Bone marrow (tissue), 2 donors: ENCODE measurements at regions not wholly inside any gene's neighbourhood (a gene's known extent, or its start where the extent isn't known, plus 50 kb on each side); places are given as distances from the start of the nearest gene placed in this dataset.
"Not testable (repeated sequence)": the region's sequence is repeated elsewhere in the genome, so short reads cannot be mapped to it uniquely, and the experiment has no call there.

Experiments
- DNase-seq, 2 donors: peaks; one replicate each; lab custom pipeline; 2025; lab: John Stamatoyannopoulos, UW

- DNase-seq, result no peak
Measured at GRCh38 chr5:67813877-67814539, 401.5 kb upstream of the PIK3R1 start.

DNA sequence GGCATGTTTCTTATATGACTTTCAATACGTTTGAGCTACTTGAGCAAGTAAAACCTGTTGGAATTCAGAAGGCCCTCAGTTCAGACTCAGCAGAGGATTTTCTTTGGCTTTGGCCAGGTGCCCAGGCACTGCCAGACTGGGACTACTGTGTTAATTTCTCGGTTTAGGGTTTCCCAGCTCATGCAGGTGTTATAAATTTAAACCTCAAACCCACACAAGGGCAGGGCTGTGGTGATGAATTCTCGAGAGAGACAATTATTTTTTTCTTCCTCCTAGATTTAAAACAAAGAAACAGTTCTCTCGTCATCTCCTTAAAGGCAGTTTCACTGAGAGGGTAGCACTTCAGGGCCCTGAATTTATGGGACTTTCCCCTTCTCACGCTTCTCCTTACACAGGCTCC lies 406.0 kb upstream of the PIK3R1 start:
- DNase-seq, result no peak

GRCh38 chr5:67808340-67808739 lies 407.2 kb upstream of the PIK3R1 start:
- DNase-seq, result no peak

DNA sequence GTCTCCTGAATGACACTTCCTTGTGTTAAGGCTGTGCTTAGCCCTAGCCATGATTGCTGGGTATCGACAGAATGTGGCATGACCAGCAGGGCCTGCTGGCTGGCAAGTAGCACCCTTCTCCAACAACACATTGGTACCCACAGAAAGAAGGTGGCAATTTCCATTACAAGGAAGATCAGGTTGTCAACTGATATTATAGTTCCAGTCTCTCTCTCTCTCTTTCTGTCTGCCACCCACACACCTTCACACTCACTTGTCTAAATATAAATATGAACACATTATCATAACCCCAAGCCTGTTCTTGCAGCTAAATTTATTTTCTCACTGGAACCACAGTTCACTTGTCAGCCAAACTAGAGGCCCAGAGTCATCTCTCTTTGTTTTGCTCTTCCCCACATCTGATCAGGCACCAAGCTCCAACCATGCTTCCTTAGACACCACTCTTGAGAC lies 408.1 kb upstream of the PIK3R1 start:
- DNase-seq, result no peak

DNA sequence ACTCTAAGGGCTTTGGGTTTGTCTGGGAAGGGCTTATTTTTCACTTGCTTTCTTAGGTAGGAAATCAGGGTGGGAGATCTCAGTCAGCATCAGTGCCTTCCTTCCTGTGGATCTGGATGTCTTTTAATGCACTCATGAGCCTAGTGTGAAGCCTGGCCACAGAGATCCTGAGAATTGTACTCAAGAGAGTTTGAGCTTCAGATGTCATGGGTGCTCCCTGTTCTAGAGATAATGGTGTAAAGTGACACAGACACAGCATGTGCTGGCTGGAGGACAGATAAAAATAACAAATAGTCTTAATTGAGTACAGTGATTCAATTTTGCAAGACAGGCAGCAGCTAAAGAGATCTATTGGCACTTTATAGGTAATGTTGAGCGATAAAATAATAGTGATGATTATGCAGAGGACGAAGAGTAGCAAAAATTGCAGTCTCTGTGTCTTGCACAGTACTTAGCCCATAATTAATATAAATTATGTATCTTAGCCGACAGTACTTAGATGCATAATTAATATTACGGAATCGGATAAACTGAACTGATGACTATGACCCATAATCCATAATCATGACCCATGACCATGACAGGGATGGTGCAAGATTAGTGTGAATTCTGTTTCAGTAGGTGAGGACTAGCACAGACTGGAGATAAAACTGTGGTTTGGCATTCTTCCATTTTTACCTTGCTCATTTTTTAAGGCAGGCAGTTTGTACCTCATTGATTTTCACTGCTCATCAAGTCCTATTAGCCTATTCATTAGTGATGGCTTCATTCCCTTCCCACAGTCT lies 408.7 kb upstream of the PIK3R1 start:
- no peak for DNase-seq

DNA sequence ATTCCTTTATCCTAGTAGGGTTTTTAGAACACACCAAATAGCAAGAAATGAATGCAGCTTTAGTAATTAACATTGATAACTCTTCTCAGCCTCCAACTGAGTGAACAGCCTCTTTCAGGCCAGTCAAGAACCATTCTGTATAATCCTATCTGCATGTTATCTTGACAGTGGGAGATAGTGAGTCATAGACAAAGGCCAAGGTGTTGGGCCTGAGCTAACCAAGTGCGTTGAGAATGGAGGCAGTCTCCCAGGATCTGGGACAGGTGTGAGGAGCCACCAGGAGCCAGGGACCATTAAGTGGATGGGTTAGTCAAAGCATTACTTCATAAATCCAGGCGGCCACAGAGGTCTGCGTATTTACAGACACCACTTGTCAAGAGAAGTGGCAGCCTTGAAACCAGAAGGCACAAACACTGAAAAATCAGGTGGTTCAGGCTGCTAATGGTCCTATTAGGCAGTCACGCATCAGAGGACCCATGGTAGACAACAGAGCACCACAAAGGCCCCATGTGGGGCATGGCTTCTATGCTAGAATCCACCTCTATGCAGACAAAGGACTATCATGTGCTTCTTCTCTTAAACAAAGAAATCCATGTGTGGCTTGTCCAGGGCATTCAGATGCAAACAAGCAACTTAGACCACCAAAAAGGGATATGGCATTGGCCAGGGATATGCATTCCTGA lies 409.7 kb upstream of the PIK3R1 start:
- no peak for DNase-seq

DNA sequence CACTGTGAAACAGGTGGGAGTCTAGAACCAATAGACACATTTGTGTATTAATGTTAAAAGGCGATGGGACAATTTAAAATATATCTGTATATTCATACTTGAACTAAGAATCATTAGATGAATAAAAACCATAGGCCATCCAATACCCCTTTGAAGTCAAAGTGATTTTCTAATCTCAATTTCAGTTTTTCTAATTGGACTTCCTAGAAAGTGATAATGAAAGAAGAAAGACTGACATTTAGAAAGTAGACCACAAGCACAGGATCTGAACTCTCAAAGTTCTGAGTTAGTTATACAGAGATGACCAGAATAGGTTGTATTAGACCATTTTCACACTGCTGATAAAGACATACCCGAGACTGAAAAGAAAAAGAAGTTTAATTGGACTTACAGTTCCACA lies 412.8 kb upstream of the PIK3R1 start:
- DNase-seq, result no peak

- DNase-seq, result no peak
Measured at GRCh38 chr5:67799732-67800234, 415.8 kb upstream of the PIK3R1 start.

DNA sequence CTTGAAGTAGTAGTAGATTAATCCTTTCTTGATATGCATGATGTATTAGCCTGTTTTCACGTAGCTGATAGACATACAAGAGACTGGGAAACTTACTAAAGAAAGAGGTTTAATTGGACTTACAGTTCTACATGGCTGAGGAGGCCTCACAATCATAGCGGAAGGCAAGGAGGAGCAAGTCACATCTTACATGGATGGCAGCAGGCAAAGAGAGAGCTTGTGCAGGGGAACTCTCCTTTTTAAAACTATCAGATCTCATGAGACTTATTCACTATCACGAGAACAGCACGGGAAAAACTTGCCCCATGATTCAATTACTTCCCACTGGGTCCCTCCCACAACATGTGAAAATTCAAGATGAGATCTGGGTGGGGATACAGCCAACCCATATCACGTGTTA lies 417.1 kb upstream of the PIK3R1 start:
- not testable (repeated sequence) for DNase-seq

GRCh38 chr5:67795781-67796477 lies 419.6 kb upstream of the PIK3R1 start:
- DNase-seq, result no peak

GRCh38 chr5:67793966-67794365 lies 421.6 kb upstream of the PIK3R1 start:
- no peak for DNase-seq

GRCh38 chr5:67793418-67793817 lies 422.1 kb upstream of the PIK3R1 start:
- no peak for DNase-seq

GRCh38 chr5:67792891-67793290 lies 422.7 kb upstream of the PIK3R1 start:
- DNase-seq, result no peak

- no peak for DNase-seq
Measured at GRCh38 chr5:67790390-67790789, 425.2 kb upstream of the PIK3R1 start.

- not testable (repeated sequence) for DNase-seq
Measured at GRCh38 chr5:67779893-67780623, 435.5 kb upstream of the PIK3R1 start.

DNA sequence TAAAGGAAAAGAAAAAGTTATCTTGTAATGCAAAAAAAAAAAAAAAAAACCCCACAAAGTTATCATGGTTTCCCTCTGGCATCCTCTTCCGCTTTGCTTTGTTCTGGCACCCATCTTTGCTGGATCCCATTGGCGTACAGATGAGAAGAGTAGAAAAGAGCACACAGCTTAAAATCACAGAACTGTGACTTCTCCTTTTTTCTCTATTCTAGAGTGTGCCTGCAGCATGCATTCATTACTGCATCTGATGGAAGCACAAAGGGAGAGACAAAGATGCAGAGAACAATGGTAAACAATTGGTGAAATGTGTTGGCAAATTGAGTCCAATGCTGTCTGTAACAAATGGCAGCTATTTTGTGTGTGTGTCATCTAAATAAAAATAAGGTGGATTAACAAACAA lies 440.8 kb upstream of the PIK3R1 start:
- no peak for DNase-seq

DNA sequence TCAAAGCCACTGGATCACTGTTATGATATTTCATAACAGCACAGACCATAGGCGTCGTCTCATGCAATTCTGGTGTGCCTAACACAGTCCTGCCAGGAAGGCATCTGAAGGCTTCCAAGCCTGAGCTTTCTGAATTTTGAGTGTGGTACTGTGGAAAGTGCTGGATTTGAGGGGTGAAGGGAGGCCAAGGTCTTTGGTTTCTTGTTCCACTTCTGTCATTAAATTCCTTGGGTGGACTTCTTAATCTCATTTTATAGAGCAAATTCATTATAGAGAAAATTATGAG lies 441.3 kb upstream of the PIK3R1 start:
- DNase-seq, result no peak

DNA sequence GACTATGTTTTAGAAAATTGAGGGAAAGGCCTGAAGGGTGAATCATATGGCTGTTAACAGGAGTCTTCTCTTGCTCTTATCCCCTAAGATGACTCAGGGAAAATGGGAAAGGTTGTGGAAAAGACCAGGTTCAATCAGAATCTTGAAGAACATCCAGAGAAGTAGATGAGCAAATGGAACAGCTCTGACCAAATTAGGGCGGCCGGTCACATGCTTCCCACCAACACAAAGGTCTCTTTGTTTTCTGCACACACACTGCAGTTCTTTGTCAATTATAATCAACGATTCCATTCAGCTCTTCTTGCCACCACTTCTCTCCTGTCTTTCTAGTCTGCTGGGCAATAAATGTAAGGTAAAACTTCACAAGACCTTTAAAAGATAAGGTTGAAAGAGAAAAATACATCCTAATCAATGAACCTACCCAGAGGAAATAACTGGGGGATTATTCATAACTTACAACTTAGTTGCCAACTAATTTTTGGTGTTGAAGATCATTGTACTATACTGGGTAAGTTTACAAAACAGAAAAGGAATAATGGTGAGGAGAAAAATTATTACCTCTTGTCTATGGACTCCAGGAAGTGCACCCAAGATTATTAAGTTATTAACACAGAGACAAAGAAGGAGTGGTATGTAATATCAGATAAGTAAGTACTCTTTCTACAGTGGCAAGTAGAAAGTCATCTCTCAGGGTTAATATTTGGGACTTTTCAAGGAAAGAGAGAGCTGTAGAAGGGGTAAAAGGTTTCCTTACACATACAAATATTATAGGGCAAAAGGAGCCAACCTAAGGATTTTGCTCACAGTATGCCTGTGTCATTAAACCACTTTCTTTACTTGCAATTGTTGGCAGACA lies 441.9 kb upstream of the PIK3R1 start:
- no peak for DNase-seq

- DNase-seq, result no peak
Measured at GRCh38 chr5:67771791-67772190, 443.8 kb upstream of the PIK3R1 start.

GRCh38 chr5:67771221-67771620 lies 444.3 kb upstream of the PIK3R1 start:
- DNase-seq, result no peak
